ENCODE measurements at regions not wholly inside any gene's neighbourhood (a gene's known extent, or its start where the extent isn't known, plus 50 kb on each side); places are given as distances from the start of the nearest gene placed in this dataset.

DNA sequence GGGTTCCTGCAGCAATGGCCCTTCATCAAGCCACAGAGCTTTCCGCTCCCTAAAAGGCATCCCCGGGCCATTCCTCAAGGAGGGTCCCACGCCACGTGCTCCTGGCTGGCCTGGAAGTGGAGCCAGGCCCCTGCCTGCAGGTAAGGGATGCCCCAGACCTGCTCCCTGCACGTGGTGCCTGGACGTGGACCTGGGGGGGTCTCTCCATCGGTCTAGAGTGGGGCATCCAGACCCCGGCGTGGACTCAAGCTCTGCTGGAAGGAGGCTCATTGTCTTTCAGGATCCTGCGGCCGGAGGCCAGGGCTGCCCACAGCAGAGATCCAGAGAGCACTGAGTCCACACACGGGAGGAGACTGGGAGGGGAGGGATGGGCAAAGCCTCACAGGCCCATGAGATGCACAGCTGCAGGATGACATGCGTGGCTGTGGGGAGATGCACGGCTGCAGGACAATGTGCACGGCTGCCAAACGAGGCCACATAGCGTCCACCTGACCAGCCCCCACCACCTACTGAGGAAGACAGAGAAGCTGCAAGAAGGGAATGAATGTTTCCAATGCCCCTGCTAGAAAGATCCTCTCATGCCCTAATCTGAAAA, 236.7 kb downstream of the BRD1 start:
- TF ChIP-seq, protein P1, sequence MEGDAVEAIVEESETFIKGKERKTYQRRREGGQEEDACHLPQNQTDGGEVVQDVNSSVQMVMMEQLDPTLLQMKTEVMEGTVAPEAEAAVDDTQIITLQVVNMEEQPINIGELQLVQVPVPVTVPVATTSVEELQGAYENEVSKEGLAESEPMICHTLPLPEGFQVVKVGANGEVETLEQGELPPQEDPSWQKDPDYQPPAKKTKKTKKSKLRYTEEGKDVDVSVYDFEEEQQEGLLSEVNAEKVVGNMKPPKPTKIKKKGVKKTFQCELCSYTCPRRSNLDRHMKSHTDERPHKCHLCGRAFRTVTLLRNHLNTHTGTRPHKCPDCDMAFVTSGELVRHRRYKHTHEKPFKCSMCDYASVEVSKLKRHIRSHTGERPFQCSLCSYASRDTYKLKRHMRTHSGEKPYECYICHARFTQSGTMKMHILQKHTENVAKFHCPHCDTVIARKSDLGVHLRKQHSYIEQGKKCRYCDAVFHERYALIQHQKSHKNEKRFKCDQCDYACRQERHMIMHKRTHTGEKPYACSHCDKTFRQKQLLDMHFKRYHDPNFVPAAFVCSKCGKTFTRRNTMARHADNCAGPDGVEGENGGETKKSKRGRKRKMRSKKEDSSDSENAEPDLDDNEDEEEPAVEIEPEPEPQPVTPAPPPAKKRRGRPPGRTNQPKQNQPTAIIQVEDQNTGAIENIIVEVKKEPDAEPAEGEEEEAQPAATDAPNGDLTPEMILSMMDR (IDR thresholded peaks at IDR 0.05) = no peak
- TF ChIP-seq POLR2A (IDR thresholded peaks at IDR 0.05) = no peak
